ENCODE measurements at regions not wholly inside any gene's neighbourhood (a gene's known extent, or its start where the extent isn't known, plus 50 kb on each side); places are given as distances from the start of the nearest gene placed in this dataset.

DNA sequence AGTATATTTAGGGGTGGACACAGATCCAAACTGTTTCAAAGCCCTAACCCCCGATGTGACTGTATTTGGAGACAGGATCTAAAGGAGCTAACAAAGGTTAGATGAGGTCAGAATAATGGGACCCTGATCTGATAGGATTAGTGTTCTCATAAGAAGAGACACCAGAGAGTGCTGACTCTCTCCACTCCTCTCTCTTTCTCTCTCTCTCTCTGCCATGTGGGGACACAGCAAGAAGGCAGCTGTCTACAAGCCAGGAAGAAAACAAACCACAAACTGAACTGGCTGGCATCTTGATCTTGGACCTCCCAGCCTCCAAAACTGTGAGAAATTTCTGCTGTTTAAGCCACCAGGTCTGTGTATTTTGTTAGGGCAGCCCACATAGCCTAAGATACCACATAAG is 84.7 kb upstream of the KDM7A start:
- TF ChIP-seq, protein P1, sequence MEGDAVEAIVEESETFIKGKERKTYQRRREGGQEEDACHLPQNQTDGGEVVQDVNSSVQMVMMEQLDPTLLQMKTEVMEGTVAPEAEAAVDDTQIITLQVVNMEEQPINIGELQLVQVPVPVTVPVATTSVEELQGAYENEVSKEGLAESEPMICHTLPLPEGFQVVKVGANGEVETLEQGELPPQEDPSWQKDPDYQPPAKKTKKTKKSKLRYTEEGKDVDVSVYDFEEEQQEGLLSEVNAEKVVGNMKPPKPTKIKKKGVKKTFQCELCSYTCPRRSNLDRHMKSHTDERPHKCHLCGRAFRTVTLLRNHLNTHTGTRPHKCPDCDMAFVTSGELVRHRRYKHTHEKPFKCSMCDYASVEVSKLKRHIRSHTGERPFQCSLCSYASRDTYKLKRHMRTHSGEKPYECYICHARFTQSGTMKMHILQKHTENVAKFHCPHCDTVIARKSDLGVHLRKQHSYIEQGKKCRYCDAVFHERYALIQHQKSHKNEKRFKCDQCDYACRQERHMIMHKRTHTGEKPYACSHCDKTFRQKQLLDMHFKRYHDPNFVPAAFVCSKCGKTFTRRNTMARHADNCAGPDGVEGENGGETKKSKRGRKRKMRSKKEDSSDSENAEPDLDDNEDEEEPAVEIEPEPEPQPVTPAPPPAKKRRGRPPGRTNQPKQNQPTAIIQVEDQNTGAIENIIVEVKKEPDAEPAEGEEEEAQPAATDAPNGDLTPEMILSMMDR (IDR thresholded peaks at IDR 0.05): no peak
- no peak for TF ChIP-seq POLR2AphosphoS5 (IDR thresholded peaks at IDR 0.05)
- TF ChIP-seq POLR2A (IDR thresholded peaks at IDR 0.05): no peak

All from gastroesophageal sphincter (tissue), 3 donors.